Fibroblast of pulmonary artery (primary cell): ENCODE measurements at regions not wholly inside any gene's neighbourhood (a gene's known extent, or its start where the extent isn't known, plus 50 kb on each side); places are given as distances from the start of the nearest gene placed in this dataset.

Experiments
- DNase-seq: peaks from one replicate; pipeline ENCODE4 v3.0.0-alpha.2; 2010; ENCODE audit warnings: low read depth
- H3K4me3 ChIP-seq: replicated peaks from 2 replicates; pipeline ENCODE4 v1.5.1; 2011; ENCODE audit warnings: low read depth, mild to moderate bottlenecking, control low read depth, low read length, moderate library complexity
- CTCF ChIP-seq: IDR thresholded peaks from 2 replicates; pipeline ENCODE4 v1.5.1; 2011; ENCODE audit warnings: mild to moderate bottlenecking, control low read depth, low read length, inconsistent platforms; ENCODE audit errors: missing control alignments

GRCh38 chr3:194028434-194029004, 107.4 kb upstream of the HES1 start:
- H3K4me3 ChIP-seq, result no peak overlapping the region
- no peak for DNase-seq
- no peak for TF ChIP-seq CTCF

GRCh38 chr3:194029846-194030245, 106.1 kb upstream of the HES1 start:
- no peak overlapping the region for H3K4me3 ChIP-seq
- TF ChIP-seq CTCF, result no peak
- no peak for DNase-seq

- TF ChIP-seq CTCF, result no peak
- H3K4me3 ChIP-seq, result no peak overlapping the region
- no peak for DNase-seq
Observed at GRCh38 chr3:194030372-194030771, 105.6 kb upstream of the HES1 start.

- no peak for DNase-seq
- TF ChIP-seq CTCF, result no peak
- H3K4me3 ChIP-seq, result no peak overlapping the region
Observed at GRCh38 chr3:194031349-194031748, 104.6 kb upstream of the HES1 start.

- TF ChIP-seq CTCF, result no peak
- no peak overlapping the region for H3K4me3 ChIP-seq
- no peak for DNase-seq
Observed at GRCh38 chr3:194031867-194032635, 103.9 kb upstream of the HES1 start.

GRCh38 chr3:194032828-194033435, 103.0 kb upstream of the HES1 start:
- TF ChIP-seq CTCF, result no peak
- H3K4me3 ChIP-seq, result no peak overlapping the region
- DNase-seq, result no peak
